GM19043 (cell line): ENCODE measurements at regions not wholly inside any gene's neighbourhood (a gene's known extent, or its start where the extent isn't known, plus 50 kb on each side); places are given as distances from the start of the nearest gene placed in this dataset.
"Not testable (repeated sequence)": the region's sequence is repeated elsewhere in the genome, so short reads cannot be mapped to it uniquely, and the experiment has no call there.

Source experiments
- ATAC-seq: cut with Tn5 transposase; IDR thresholded peaks from one replicate; pipeline ENCODE4 v1.9.1; 2021; ENCODE audit warnings: low read depth; ENCODE audit not compliant: unreplicated experiment

- ATAC-seq, result not testable (repeated sequence)
Observed at GRCh38 chr15:22238959-22239805, 158.9 kb downstream of the OR4M2 start.

GRCh38 chr15:22239806-22240180, 159.5 kb downstream of the OR4M2 start:
- no peak for ATAC-seq

- ATAC-seq, result no peak
Observed at GRCh38 chr15:22240403-22240802, 160.1 kb downstream of the OR4M2 start.

- no peak for ATAC-seq
Observed at GRCh38 chr15:22240986-22241385, 160.7 kb downstream of the OR4M2 start.

- ATAC-seq, result no peak
Observed at GRCh38 chr15:22241451-22241850, 161.1 kb downstream of the OR4M2 start.

GRCh38 chr15:22242311-22242710, 162.0 kb downstream of the OR4M2 start:
- not testable (repeated sequence) for ATAC-seq

GRCh38 chr15:22243440-22244130, 163.3 kb downstream of the OR4M2 start:
- ATAC-seq, result no peak

- ATAC-seq, result not testable (repeated sequence)
Observed at GRCh38 chr15:22249511-22249910, 169.2 kb downstream of the OR4M2 start.

- ATAC-seq, result not testable (repeated sequence)
Observed at GRCh38 chr15:22250501-22251290, 170.4 kb downstream of the OR4M2 start.

- ATAC-seq, result no peak
Observed at GRCh38 chr15:22251422-22251821, 171.1 kb downstream of the OR4M2 start.

GRCh38 chr15:22252047-22252446, 171.7 kb downstream of the OR4M2 start:
- not testable (repeated sequence) for ATAC-seq

- not testable (repeated sequence) for ATAC-seq
Observed at GRCh38 chr15:22252521-22252920, 172.2 kb downstream of the OR4M2 start.

- ATAC-seq, result not testable (repeated sequence)
Observed at GRCh38 chr15:22253002-22253675, 172.8 kb downstream of the OR4M2 start.

- peak; percentile 80 for ATAC-seq
Observed at GRCh38 chr15:22253676-22254408, 173.5 kb downstream of the OR4M2 start.

- peak; percentile 45 for ATAC-seq
Observed at GRCh38 chr15:22254409-22255045, 174.2 kb downstream of the OR4M2 start.

- not testable (repeated sequence) for ATAC-seq
Observed at GRCh38 chr15:22255606-22256005, 175.3 kb downstream of the OR4M2 start.

GRCh38 chr15:22256389-22257046, 176.2 kb downstream of the OR4M2 start:
- ATAC-seq, result not testable (repeated sequence)

- ATAC-seq, result no peak
Observed at GRCh38 chr15:22257047-22258008, 177.0 kb downstream of the OR4M2 start.
